SK-N-SH treated with all-trans-retinoic acid at 6 μM for 48 hours (cell line): ENCODE measurements at regions not wholly inside any gene's neighbourhood (a gene's known extent, or its start where the extent isn't known, plus 50 kb on each side); places are given as distances from the start of the nearest gene placed in this dataset.

Experiments used
- ATAC-seq: fragments of 200-7000 bp; cut with Tn5 transposase; 3 replicates; pipeline ENCODE4 v1.9.1; 2020; ENCODE audit warnings: mild to moderate bottlenecking, moderate library complexity
- ARNTL ChIP-seq: fragments of 450-650 bp; formaldehyde crosslinking; IDR thresholded peaks from 2 replicates; pipeline ENCODE4 v1.5.0; 2020; ENCODE audit warnings: low read depth, mild to moderate bottlenecking, moderate library complexity, borderline replicate concordance
- BACH2 ChIP-seq: fragments of 250-450 bp; sonication (Bioruptor Pico); IDR thresholded peaks from 2 replicates; pipeline ENCODE4 v1.9.0; 2021; ENCODE audit warnings: mild to moderate bottlenecking, borderline replicate concordance
- CSDC2 ChIP-seq: fragments of 250-450 bp; sonication (Bioruptor Pico); IDR thresholded peaks from 2 replicates; pipeline ENCODE4 v1.5.0; 2020; ENCODE audit warnings: mild to moderate bottlenecking, moderate library complexity
- ESRRG ChIP-seq: fragments of 250-450 bp; sonication (Bioruptor Pico); IDR thresholded peaks from 2 replicates; pipeline ENCODE4 v1.6.1; 2021; ENCODE audit warnings: mild to moderate bottlenecking
- GLIS3 ChIP-seq: fragments of 250-450 bp; sonication (Bioruptor Pico); IDR thresholded peaks from 2 replicates; pipeline ENCODE4 v1.5.0; 2020; ENCODE audit warnings: mild to moderate bottlenecking, moderate library complexity
- ISL1 ChIP-seq: fragments of 250-450 bp; sonication (Bioruptor Pico); IDR thresholded peaks from 2 replicates; pipeline ENCODE4 v2.1.2; 2022; ENCODE audit warnings: mild to moderate bottlenecking, moderate library complexity
- OSR1 ChIP-seq: fragments of 250-450 bp; sonication (Bioruptor Pico); IDR thresholded peaks from 2 replicates; pipeline ENCODE4 v1.8.0; 2022; ENCODE audit warnings: moderate library complexity, mild to moderate bottlenecking, inconsistent platforms
- PPARA ChIP-seq: fragments of 250-450 bp; sonication (Bioruptor Pico); IDR thresholded peaks from 2 replicates; pipeline ENCODE4 v1.5.0; 2020; ENCODE audit warnings: mild to moderate bottlenecking, borderline replicate concordance
- RARB ChIP-seq: fragments of 250-450 bp; sonication (Bioruptor Pico); IDR thresholded peaks from 2 replicates; pipeline ENCODE4 v1.8.0; 2021; ENCODE audit warnings: mild to moderate bottlenecking, moderate library complexity
- SNAI2 ChIP-seq: fragments of 250-450 bp; sonication (Bioruptor Pico); IDR thresholded peaks from 2 replicates; pipeline ENCODE4 v1.5.0; 2020; ENCODE audit warnings: mild to moderate bottlenecking, moderate library complexity
- TCF4 ChIP-seq: fragments of 250-450 bp; sonication (Bioruptor Pico); IDR thresholded peaks from 2 replicates; pipeline ENCODE4 v1.8.0; 2021; ENCODE audit warnings: mild to moderate bottlenecking, moderate library complexity, borderline replicate concordance
- TOX ChIP-seq: fragments of 250-450 bp; sonication (Bioruptor Pico); IDR thresholded peaks from 2 replicates; pipeline ENCODE4 v1.8.0; 2021; ENCODE audit warnings: mild to moderate bottlenecking, moderate library complexity, borderline replicate concordance
- ZC3H10 ChIP-seq: fragments of 250-450 bp; sonication (Bioruptor Pico); IDR thresholded peaks from 2 replicates; pipeline ENCODE4 v1.5.1; 2021; ENCODE audit warnings: mild to moderate bottlenecking, moderate library complexity
- ZFP3 ChIP-seq: fragments of 250-450 bp; sonication (Bioruptor Pico); IDR thresholded peaks from 2 replicates; pipeline ENCODE4 v1.5.0; 2020; ENCODE audit warnings: mild to moderate bottlenecking, moderate library complexity
- ZFP30 ChIP-seq: fragments of 450-650 bp; formaldehyde crosslinking; IDR thresholded peaks from 2 replicates; pipeline ENCODE4 v1.5.0; 2022; ENCODE audit warnings: mild to moderate bottlenecking, moderate library complexity
- ZNF565 ChIP-seq: fragments of 450-650 bp; formaldehyde crosslinking; conservative IDR thresholded peaks from 2 replicates; pipeline ENCODE4 v1.5.0; 2020; ENCODE audit warnings: low read depth, mild to moderate bottlenecking, moderate library complexity
- ZNF8 ChIP-seq: fragments of 450-650 bp; formaldehyde crosslinking; IDR thresholded peaks from 2 replicates; pipeline ENCODE4 v1.5.0; 2020; ENCODE audit warnings: mild to moderate bottlenecking, moderate library complexity
- TF ChIP-seq, protein P1 (sequence below): fragments of 250-450 bp; sonication (Bioruptor Pico); IDR thresholded peaks from 2 replicates; pipeline ENCODE4 v1.5.1; 2020; ENCODE audit warnings: low read depth, mild to moderate bottlenecking, moderate library complexity
- TF ChIP-seq, protein P2 (sequence below): fragments of 250-450 bp; sonication (Bioruptor Pico); IDR thresholded peaks from 2 replicates; pipeline ENCODE4 v1.8.0; 2020; ENCODE audit warnings: mild to moderate bottlenecking, moderate library complexity, borderline replicate concordance
- TF ChIP-seq, protein P3 (sequence below): fragments of 250-450 bp; sonication (Bioruptor Pico); IDR thresholded peaks from 2 replicates; pipeline ENCODE4 v1.5.1; 2021; ENCODE audit warnings: mild to moderate bottlenecking, moderate library complexity
- TF ChIP-seq, protein P4 (sequence below): fragments of 250-450 bp; sonication (Bioruptor Pico); IDR thresholded peaks from 2 replicates; pipeline ENCODE4 v1.8.0; 2021; ENCODE audit warnings: low read depth, mild to moderate bottlenecking, moderate library complexity, borderline replicate concordance

DNA sequence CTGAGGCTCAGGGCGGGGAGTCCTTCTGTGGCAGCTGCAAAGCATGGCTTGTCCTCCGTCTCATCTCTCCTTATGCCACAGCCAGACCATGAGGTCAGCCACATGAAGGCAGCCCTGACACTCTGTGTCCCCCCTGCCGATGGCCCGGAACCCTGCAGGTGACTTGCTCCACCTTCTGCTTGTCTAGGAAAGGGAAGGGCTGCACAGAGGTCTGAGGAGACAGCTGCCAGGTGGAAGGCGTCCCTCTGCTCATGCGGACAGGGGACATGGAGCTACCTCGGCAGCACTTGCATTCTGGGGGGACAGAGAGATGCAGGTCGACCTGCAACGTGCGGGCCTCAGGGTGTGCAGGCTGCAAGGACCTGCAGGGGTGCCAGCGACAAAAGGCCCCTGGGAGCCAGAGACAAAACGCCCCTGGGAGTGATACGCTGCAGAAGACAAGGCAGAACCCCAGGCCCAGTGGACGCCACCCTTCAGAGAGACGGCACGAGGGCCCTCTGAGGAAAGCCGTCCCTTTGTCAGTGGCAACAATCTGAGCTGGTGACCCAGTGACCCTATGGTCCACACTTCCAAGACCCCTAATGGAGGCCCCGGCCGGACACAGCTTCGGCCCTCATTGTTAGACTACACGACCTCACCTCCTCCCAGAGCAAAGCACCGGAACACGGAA, 205.2 kb upstream of the PPP2R2D start:
- TF ChIP-seq OSR1 (CRISPR knock-in tag) (no peak), ESRRG (CRISPR knock-in tag) (no peak), GLIS3 (CRISPR knock-in tag) (no peak), CSDC2 (CRISPR knock-in tag) (no peak), PPARA (CRISPR knock-in tag) (no peak), BACH2 (CRISPR knock-in tag) (no peak), ZNF8 (CRISPR knock-in tag) (no peak), TOX (CRISPR knock-in tag) (no peak), SNAI2 (no peak), ISL1 (CRISPR knock-in tag) (no peak), RARB (no peak), ARNTL (no peak), ZFP3 (no peak), TCF4 (no peak), ZC3H10 (no peak), ZFP30 (CRISPR knock-in tag) (no peak), ZNF565 (CRISPR knock-in tag) (no peak)
- TF ChIP-seq, protein P1, sequence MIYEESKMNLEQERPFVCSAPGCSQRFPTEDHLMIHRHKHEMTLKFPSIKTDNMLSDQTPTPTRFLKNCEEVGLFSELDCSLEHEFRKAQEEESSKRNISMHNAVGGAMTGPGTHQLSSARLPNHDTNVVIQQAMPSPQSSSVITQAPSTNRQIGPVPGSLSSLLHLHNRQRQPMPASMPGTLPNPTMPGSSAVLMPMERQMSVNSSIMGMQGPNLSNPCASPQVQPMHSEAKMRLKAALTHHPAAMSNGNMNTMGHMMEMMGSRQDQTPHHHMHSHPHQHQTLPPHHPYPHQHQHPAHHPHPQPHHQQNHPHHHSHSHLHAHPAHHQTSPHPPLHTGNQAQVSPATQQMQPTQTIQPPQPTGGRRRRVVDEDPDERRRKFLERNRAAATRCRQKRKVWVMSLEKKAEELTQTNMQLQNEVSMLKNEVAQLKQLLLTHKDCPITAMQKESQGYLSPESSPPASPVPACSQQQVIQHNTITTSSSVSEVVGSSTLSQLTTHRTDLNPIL (CRISPR knock-in tag): no peak
- TF ChIP-seq, protein P2, sequence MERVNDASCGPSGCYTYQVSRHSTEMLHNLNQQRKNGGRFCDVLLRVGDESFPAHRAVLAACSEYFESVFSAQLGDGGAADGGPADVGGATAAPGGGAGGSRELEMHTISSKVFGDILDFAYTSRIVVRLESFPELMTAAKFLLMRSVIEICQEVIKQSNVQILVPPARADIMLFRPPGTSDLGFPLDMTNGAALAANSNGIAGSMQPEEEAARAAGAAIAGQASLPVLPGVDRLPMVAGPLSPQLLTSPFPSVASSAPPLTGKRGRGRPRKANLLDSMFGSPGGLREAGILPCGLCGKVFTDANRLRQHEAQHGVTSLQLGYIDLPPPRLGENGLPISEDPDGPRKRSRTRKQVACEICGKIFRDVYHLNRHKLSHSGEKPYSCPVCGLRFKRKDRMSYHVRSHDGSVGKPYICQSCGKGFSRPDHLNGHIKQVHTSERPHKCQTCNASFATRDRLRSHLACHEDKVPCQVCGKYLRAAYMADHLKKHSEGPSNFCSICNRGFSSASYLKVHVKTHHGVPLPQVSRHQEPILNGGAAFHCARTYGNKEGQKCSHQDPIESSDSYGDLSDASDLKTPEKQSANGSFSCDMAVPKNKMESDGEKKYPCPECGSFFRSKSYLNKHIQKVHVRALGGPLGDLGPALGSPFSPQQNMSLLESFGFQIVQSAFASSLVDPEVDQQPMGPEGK: no peak
- TF ChIP-seq, protein P3, sequence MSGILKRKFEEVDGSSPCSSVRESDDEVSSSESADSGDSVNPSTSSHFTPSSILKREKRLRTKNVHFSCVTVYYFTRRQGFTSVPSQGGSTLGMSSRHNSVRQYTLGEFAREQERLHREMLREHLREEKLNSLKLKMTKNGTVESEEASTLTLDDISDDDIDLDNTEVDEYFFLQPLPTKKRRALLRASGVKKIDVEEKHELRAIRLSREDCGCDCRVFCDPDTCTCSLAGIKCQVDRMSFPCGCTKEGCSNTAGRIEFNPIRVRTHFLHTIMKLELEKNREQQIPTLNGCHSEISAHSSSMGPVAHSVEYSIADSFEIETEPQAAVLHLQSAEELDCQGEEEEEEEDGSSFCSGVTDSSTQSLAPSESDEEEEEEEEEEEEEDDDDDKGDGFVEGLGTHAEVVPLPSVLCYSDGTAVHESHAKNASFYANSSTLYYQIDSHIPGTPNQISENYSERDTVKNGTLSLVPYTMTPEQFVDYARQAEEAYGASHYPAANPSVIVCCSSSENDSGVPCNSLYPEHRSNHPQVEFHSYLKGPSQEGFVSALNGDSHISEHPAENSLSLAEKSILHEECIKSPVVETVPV (CRISPR knock-in tag): no peak
- TF ChIP-seq, all 23 proteins: peak for 0
- no peak for ATAC-seq

DNA sequence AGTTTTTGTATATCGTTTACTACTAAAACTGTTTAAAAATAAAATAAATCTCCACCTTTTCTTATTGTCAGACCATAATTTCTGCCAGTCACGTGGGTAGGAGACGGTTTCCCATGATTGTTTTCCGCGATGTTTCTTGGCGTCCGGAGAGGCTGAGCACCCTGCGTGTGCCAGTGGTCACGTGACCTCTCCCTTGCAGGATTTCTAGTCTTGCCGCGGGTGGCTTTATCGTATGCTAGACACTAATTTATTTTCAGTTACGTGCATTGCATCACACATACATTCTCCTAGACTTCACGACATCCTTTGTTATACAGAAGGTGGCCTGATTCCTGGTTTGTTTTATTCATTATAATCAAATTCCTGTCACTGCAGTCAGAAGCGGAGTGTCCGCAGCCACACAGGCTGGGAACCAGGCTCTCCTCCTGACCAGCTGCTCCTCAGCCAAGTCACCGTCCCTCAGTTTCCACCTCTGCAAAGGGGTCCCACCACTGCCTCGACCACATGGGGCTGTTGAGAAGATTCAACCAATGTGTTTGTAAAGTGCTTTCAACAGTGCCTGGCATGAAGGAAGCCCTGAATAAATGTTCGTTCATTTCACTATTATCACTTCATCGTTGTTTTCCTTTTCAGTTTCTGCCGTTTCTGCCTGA, 203.2 kb upstream of the PPP2R2D start:
- TF ChIP-seq, protein P2: no peak
- TF ChIP-seq, protein P4, sequence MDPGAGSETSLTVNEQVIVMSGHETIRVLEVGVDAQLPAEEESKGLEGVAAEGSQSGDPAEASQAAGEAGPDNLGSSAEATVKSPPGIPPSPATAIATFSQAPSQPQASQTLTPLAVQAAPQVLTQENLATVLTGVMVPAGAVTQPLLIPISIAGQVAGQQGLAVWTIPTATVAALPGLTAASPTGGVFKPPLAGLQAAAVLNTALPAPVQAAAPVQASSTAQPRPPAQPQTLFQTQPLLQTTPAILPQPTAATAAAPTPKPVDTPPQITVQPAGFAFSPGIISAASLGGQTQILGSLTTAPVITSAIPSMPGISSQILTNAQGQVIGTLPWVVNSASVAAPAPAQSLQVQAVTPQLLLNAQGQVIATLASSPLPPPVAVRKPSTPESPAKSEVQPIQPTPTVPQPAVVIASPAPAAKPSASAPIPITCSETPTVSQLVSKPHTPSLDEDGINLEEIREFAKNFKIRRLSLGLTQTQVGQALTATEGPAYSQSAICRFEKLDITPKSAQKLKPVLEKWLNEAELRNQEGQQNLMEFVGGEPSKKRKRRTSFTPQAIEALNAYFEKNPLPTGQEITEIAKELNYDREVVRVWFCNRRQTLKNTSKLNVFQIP (CRISPR knock-in tag): no peak
- TF ChIP-seq GLIS3 (CRISPR knock-in tag): no peak
- TF ChIP-seq SNAI2: no peak
- no peak for TF ChIP-seq ESRRG (CRISPR knock-in tag)
- TF ChIP-seq ARNTL: no peak
- no peak for TF ChIP-seq TCF4
- TF ChIP-seq ISL1 (CRISPR knock-in tag): no peak
- TF ChIP-seq, protein P1 (CRISPR knock-in tag): no peak
- ATAC-seq: no peak
